GM18868 (cell line): ENCODE measurements at regions not wholly inside any gene's neighbourhood (a gene's known extent, or its start where the extent isn't known, plus 50 kb on each side); places are given as distances from the start of the nearest gene placed in this dataset.
A peak's percentile ranks its signal among the peaks of the same experiment; 100 is the strongest.

Experiments
- ATAC-seq: cut with Tn5 transposase; IDR thresholded peaks from one replicate; pipeline ENCODE4 v1.9.1; 2021; ENCODE audit warnings: mild to moderate bottlenecking, moderate library complexity; ENCODE audit not compliant: unreplicated experiment

- no peak for ATAC-seq
Observed at GRCh38 chr1:208413006-208413405, 168.8 kb upstream of the PLXNA2 start.

- ATAC-seq = peak; percentile 78
Observed at GRCh38 chr1:208418667-208419066, 174.5 kb upstream of the PLXNA2 start.

GRCh38 chr1:208419746-208420420, 175.7 kb upstream of the PLXNA2 start:
- ATAC-seq = no peak

- ATAC-seq = no peak
Observed at GRCh38 chr1:208420696-208421095, 176.5 kb upstream of the PLXNA2 start.

GRCh38 chr1:208421486-208421885, 177.3 kb upstream of the PLXNA2 start:
- no peak for ATAC-seq

GRCh38 chr1:208423526-208423925, 179.3 kb upstream of the PLXNA2 start:
- ATAC-seq = no peak

- no peak for ATAC-seq
Observed at GRCh38 chr1:208425096-208425495, 180.9 kb upstream of the PLXNA2 start.

GRCh38 chr1:208430220-208430619, 186.0 kb upstream of the PLXNA2 start:
- ATAC-seq = no peak

GRCh38 chr1:208431721-208432120, 187.5 kb upstream of the PLXNA2 start:
- no peak for ATAC-seq

GRCh38 chr1:208432346-208432745, 188.2 kb upstream of the PLXNA2 start:
- no peak for ATAC-seq

GRCh38 chr1:208433086-208433485, 188.9 kb upstream of the PLXNA2 start:
- ATAC-seq = no peak

GRCh38 chr1:208433971-208434370, 189.8 kb upstream of the PLXNA2 start:
- ATAC-seq = no peak

- ATAC-seq = no peak
Observed at GRCh38 chr1:208437401-208437800, 193.2 kb upstream of the PLXNA2 start.

GRCh38 chr1:208438112-208438699, 194.0 kb upstream of the PLXNA2 start:
- ATAC-seq = no peak

GRCh38 chr1:208445758-208446203, 201.6 kb upstream of the PLXNA2 start:
- no peak for ATAC-seq

GRCh38 chr1:208446271-208446691, 202.1 kb upstream of the PLXNA2 start:
- ATAC-seq = no peak

- no peak for ATAC-seq
Observed at GRCh38 chr1:208448425-208448824, 204.2 kb upstream of the PLXNA2 start.

- ATAC-seq = no peak
Observed at GRCh38 chr1:208449951-208450350, 205.8 kb upstream of the PLXNA2 start.

- no peak for ATAC-seq
Observed at GRCh38 chr1:208450958-208451357, 206.8 kb upstream of the PLXNA2 start.

- no peak for ATAC-seq
Observed at GRCh38 chr1:208455821-208456220, 211.6 kb upstream of the PLXNA2 start.

GRCh38 chr1:208456487-208456886, 212.3 kb upstream of the PLXNA2 start:
- no peak for ATAC-seq

GRCh38 chr1:208460823-208461222, 216.6 kb upstream of the PLXNA2 start:
- no peak for ATAC-seq

GRCh38 chr1:208461680-208462079, 217.5 kb upstream of the PLXNA2 start:
- no peak for ATAC-seq
